Cardiac fibroblast (primary cell): ENCODE measurements at regions not wholly inside any gene's neighbourhood (a gene's known extent, or its start where the extent isn't known, plus 50 kb on each side); places are given as distances from the start of the nearest gene placed in this dataset.
A peak's percentile ranks its signal among the peaks of the same experiment; 100 is the strongest.
"Not testable (repeated sequence)": the region's sequence is repeated elsewhere in the genome, so short reads cannot be mapped to it uniquely, and the experiment has no call there.

ENCODE experiments used
- DNase-seq, 2 donors: peaks; one replicate each; pipeline versions ENCODE4 v3.0.0 to v3.0.0-alpha.2; 2010; ENCODE audit warnings: low read depth in 2 of 2
- H3K4me3 ChIP-seq, 2 donors: replicated peaks in 1 of 2; 1 replicate in 1 of 2; 2 replicates in 1 of 2; pipeline ENCODE4 v1.5.1; 2011; ENCODE audit warnings: low read depth in 2 of 2, low read length in 2 of 2, mild to moderate bottlenecking in 2 of 2, moderate library complexity in 1 of 2
- CTCF ChIP-seq: IDR thresholded peaks from one replicate; pipeline ENCODE4 v1.5.1; 2011; ENCODE audit warnings: low read depth, mild to moderate bottlenecking, low read length, inconsistent platforms

- no peak for TF ChIP-seq CTCF
- H3K4me3 ChIP-seq: no peak overlapping the region
- DNase-seq: peak in 1 of 2 donors; percentile 8
Measured at GRCh38 chr2:193461431-193461934, 1266.8 kb upstream of the TMEFF2 start.

GRCh38 chr2:193446967-193447366 lies 1252.2 kb upstream of the TMEFF2 start:
- TF ChIP-seq CTCF: no peak
- no peak overlapping the region for H3K4me3 ChIP-seq

GRCh38 chr2:193442293-193442692 lies 1247.6 kb upstream of the TMEFF2 start:
- DNase-seq: no peak

More at GRCh38 chr2:193446967-193447366, 1252.2 kb upstream of the TMEFF2 start:
- no peak for DNase-seq

GRCh38 chr2:193428336-193428818 lies 1233.6 kb upstream of the TMEFF2 start:
- TF ChIP-seq CTCF: no peak
- no peak overlapping the region for H3K4me3 ChIP-seq
- DNase-seq: no peak

More at GRCh38 chr2:193442293-193442692, 1247.6 kb upstream of the TMEFF2 start:
- TF ChIP-seq CTCF: no peak
- H3K4me3 ChIP-seq: no peak overlapping the region

- not testable (repeated sequence) for DNase-seq, H3K4me3 ChIP-seq
Measured at GRCh38 chr2:193412368-193412767, 1217.6 kb upstream of the TMEFF2 start.

GRCh38 chr2:193409951-193410350 lies 1215.2 kb upstream of the TMEFF2 start:
- H3K4me3 ChIP-seq: no peak overlapping the region
- no peak for TF ChIP-seq CTCF
- DNase-seq: no peak

GRCh38 chr2:193382583-193382982 lies 1187.8 kb upstream of the TMEFF2 start:
- no peak overlapping the region for H3K4me3 ChIP-seq
- DNase-seq: no peak
- TF ChIP-seq CTCF: no peak
